ENCODE measurements at regions not wholly inside any gene's neighbourhood (a gene's known extent, or its start where the extent isn't known, plus 50 kb on each side); places are given as distances from the start of the nearest gene placed in this dataset.

GRCh38 chr13:91277013-91277676, 70.3 kb upstream of the MIR17HG start:
- no peaks in the 10 kb centered on the region for H3K36me3 Mint-ChIP-seq
- H3K4me3 Mint-ChIP-seq = no peak overlapping the region
- no peaks in the 10 kb centered on the region for H3K27me3 Mint-ChIP-seq (ENCODE audit: low read depth in 3 of 3)
- no peak overlapping the region for H3K27ac Mint-ChIP-seq
- peaks cover 0 to 3% (median under 1%) of the 10 kb centered on the region in 6 donors for H3K9me3 Mint-ChIP-seq
- H3K4me1 Mint-ChIP-seq = no peaks in the 10 kb centered on the region
- DNase-seq = no peak

GRCh38 chr13:91278291-91278690, 69.2 kb upstream of the MIR17HG start:
- H3K36me3 Mint-ChIP-seq = no peaks in the 10 kb centered on the region
- no peak overlapping the region for H3K27ac Mint-ChIP-seq
- H3K27me3 Mint-ChIP-seq (ENCODE audit: low read depth in 3 of 3) = no peaks in the 10 kb centered on the region
- no peak for DNase-seq
- no peaks in the 10 kb centered on the region for H3K4me1 Mint-ChIP-seq
- no peak overlapping the region for H3K4me3 Mint-ChIP-seq
- peaks cover 0 to 3% (median under 1%) of the 10 kb centered on the region in 6 donors for H3K9me3 Mint-ChIP-seq

- Mint-ChIP-seq H3K4me1 (no peaks in the 10 kb centered on the region), H3K9me3 (peaks cover 0 to 3% (median under 1%) of the 10 kb centered on the region in 6 donors), H3K27ac (no peak overlapping the region), H3K36me3 (no peaks in the 10 kb centered on the region), H3K4me3 (no peak overlapping the region), H3K27me3 (ENCODE audit: low read depth in 3 of 3) (no peaks in the 10 kb centered on the region)
- no peak for DNase-seq
These were observed 68.6 kb upstream of the MIR17HG start for GRCh38 chr13:91278888-91279287.

DNA sequence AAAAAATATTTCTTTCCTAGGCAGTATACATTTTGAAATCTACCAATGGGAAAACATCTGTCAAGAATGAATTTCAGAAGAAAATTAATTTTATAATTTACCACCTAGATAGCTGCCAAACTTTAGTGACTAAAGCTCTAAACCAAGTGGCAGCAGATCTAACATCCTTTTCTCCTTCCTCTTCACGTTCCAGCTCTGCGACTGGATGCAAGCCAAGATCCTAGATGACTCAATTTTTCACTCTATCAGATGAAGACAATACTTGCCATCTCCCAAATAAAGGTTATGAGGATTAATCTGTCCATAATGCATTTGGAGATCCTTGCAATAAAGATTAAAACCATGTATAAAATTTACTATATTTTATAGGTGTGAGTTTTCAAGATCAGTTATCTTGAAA, 66.7 kb upstream of the MIR17HG start:
- Mint-ChIP-seq H3K27ac (no peak overlapping the region), H3K9me3 (peaks cover 0 to 2% (median 0%) of the 10 kb centered on the region in 6 donors), H3K36me3 (no peaks in the 10 kb centered on the region), H3K27me3 (ENCODE audit: low read depth in 3 of 3) (no peaks in the 10 kb centered on the region), H3K4me1 (no peaks in the 10 kb centered on the region), H3K4me3 (no peak overlapping the region)
- no peak for DNase-seq

DNA sequence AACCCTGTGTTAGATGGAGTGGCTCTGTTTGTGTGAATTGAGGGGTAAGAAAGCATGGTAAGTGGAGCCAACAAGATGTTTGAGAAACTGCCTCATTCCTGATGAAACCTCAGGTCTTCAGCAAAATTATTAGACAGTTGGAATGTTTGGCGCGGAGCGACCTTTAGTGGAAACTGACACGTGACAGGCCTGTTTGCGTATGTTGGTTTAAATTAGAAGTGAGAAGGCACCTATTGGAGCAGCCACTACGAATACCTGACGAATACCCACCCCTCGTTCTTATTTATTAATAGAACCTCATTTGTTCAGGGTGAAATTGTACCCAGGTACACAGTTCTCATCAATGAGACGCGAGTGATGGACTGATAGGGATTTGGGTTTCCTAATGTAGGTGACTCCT, 63.2 kb upstream of the MIR17HG start:
- H3K9me3 Mint-ChIP-seq = peaks cover 0 to 6% (median 0%) of the 10 kb centered on the region in 6 donors
- H3K27me3 Mint-ChIP-seq (ENCODE audit: low read depth in 3 of 3) = no peaks in the 10 kb centered on the region
- H3K4me1 Mint-ChIP-seq = no peaks in the 10 kb centered on the region
- H3K27ac Mint-ChIP-seq = no peak overlapping the region
- no peak for DNase-seq
- H3K4me3 Mint-ChIP-seq = no peak overlapping the region
- H3K36me3 Mint-ChIP-seq = peaks cover 0 to 2% (median 0%) of the 10 kb centered on the region in 3 donors

GRCh38 chr13:91286317-91286716, 61.2 kb upstream of the MIR17HG start:
- Mint-ChIP-seq H3K4me1 (no peaks in the 10 kb centered on the region), H3K9me3 (peaks cover 0 to 6% (median 0%) of the 10 kb centered on the region in 6 donors), H3K36me3 (peaks cover 0 to 2% (median 0%) of the 10 kb centered on the region in 3 donors), H3K4me3 (no peak overlapping the region), H3K27ac (no peak overlapping the region), H3K27me3 (ENCODE audit: low read depth in 3 of 3) (no peaks in the 10 kb centered on the region)
- no peak for DNase-seq

DNA sequence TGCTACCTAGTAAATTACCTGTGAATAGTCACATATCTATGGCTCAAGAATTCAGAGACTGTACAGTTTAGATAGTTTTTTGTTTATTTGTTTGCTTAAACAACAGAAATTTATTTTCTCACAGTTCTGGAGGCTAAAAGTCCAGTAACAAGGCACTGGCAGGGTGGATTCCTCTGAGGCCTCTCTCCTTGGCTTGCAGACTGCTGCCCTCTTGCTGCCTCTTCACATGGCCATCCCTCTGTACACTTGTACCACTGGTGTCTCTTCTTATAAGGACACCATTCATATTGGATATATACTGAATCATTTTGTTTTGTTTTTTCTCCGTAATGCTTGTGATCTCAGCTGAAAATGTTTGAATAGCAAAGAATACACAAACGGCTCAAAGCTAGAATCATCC, 56.4 kb upstream of the MIR17HG start:
- Mint-ChIP-seq H3K4me1 (no peaks in the 10 kb centered on the region), H3K36me3 (peaks cover 0 to 2% (median 0%) of the 10 kb centered on the region in 3 donors), H3K27ac (no peak overlapping the region), H3K9me3 (peaks cover 0 to 6% (median 0%) of the 10 kb centered on the region in 6 donors), H3K27me3 (ENCODE audit: low read depth in 3 of 3) (peaks cover 0 to 4% (median 0%) of the 10 kb centered on the region in 3 donors), H3K4me3 (no peak overlapping the region)
- no peak for DNase-seq

DNA sequence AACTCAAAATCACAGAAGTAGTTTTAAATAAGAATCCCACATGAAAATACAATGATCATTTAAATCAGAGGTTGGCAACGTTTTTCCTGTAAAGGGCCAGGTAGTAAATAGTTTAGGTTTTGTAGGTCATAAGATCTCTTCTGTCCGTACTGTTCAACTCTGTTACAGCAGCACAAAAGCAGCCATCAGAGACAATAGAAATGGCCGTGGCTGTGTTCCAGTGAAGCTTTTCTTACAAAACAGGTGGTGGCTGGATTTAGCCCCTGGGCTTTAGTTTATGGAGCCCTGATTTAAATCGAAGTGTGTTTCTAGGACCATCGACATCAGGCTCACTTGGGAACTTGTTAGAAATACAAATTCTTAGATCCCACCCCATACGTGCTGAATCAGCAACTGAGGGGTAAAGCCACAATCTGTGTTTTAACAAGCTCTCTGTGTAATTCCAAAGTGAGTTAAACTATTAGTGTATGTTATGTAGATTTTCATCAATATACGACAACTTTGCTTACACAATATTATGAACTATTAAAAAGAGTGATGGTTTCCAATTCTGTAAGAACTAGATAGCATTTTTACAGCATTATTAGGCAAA, 54.8 kb upstream of the MIR17HG start:
- Mint-ChIP-seq H3K36me3 (peaks cover 0 to 2% (median 0%) of the 10 kb centered on the region in 3 donors), H3K27ac (no peak overlapping the region), H3K27me3 (ENCODE audit: low read depth in 3 of 3) (peaks cover 0 to 6% (median 3%) of the 10 kb centered on the region in 3 donors)

DNA sequence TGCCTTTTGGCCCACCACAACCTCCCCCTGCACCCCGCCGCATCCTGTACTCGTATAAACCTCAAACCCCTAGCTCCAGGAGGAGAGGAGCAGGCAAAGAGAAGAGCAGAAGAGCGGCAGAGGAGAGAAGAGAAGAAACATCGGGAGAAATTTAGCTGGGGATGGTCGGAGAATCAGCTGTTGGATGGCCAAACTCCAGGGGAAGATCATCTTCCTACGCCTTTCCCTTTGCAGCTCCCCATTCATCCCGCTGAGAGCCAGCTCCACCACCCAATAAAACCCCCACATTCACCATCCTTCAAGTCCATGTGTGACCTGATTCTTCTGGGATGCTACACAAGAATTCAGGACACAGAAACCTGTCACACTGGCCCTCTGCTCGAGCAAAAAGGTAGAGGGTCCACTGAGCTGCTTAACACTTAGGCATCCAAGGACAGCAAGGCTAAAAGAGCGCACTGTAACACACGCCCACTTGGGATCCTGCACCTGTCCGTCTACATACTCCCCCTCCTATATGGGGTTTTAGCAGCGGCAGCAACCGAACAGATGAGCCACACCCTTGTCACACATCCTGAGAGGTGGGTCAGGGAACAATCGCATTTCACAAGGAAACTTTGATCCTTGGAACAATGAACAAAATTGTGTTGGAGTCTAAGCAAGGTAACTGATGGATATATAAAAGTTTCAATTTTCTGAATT, 51.6 kb upstream of the MIR17HG start:
- no peaks in the 10 kb centered on the region for H3K4me1 Mint-ChIP-seq
- no peak overlapping the region for H3K27ac Mint-ChIP-seq
- no peak for DNase-seq
- H3K4me3 Mint-ChIP-seq = no peak overlapping the region
- no peaks in the 10 kb centered on the region for H3K9me3 Mint-ChIP-seq
- peaks cover 0 to 6% (median 3%) of the 10 kb centered on the region in 3 donors for H3K27me3 Mint-ChIP-seq (ENCODE audit: low read depth in 3 of 3)
- H3K36me3 Mint-ChIP-seq = no peaks in the 10 kb centered on the region

More for the DNA sequence above, 54.8 kb upstream of the MIR17HG start:
- Mint-ChIP-seq H3K9me3 (peaks cover 0 to 6% (median 0%) of the 10 kb centered on the region in 6 donors), H3K4me3 (no peak overlapping the region), H3K4me1 (no peaks in the 10 kb centered on the region)
- DNase-seq = no peak

DNA sequence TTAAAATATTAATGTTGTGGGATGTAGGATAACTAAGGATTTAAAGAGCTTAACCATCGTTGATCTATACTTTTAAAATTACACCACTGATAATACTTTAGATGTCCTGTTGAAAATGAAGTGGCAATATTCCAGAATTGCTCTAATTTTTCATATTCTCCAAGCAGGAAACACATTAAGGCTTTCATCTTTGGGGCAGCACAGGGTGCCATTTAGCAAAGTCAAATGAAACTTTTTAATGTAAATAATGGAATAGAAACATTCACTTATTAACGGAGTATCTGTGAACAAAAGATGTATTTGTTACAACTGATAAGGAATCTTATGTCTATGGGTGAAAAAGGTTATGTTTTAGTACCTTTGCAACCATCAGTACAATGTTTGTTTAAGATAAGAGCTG, 50.0 kb upstream of the MIR17HG start:
- Mint-ChIP-seq H3K4me3 (no peak overlapping the region), H3K27me3 (ENCODE audit: low read depth in 3 of 3) (peaks cover 0 to 6% (median 3%) of the 10 kb centered on the region in 3 donors), H3K4me1 (no peaks in the 10 kb centered on the region), H3K36me3 (no peaks in the 10 kb centered on the region), H3K9me3 (no peaks in the 10 kb centered on the region), H3K27ac (no peak overlapping the region)
- DNase-seq = no peak

Measured in immature natural killer cell (primary cell).